HCT116 (cell line): ENCODE measurements at regions not wholly inside any gene's neighbourhood (a gene's known extent, or its start where the extent isn't known, plus 50 kb on each side); places are given as distances from the start of the nearest gene placed in this dataset.

ENCODE experiments used
- ATAC-seq: fragments of 200-7000 bp; cut with Tn5 transposase; 2 replicates; pipeline ENCODE4 v1.9.1; 2020; ENCODE audit warnings: mild to moderate bottlenecking, moderate library complexity
- BruUV-seq: library from RNA; stranded (reverse); fragments of 400-500 nt; replicated peaks from 2 replicates; lab custom pipeline; 2021; lab: Mats Ljungman, UMichigan
- CTCF ChIA-PET: fragments of 300-600 bp; sonication (Branson Sonifier 250); formaldehyde crosslinking; loops from one replicate; lab custom pipeline; 2021; ENCODE audit warnings: antibody characterized with exemption; lab: Charles Lee
- POLR2A ChIA-PET: fragments of 300-600, 350-600 bp; sonication (Branson Sonifier 250); formaldehyde crosslinking; loops from one replicate; lab custom pipeline; 2021; ENCODE audit warnings: antibody characterized with exemption; lab: Charles Lee
- RAD21 ChIA-PET, 2 experiments: fragments of 300-600 bp; sonication (Branson Sonifier 250); formaldehyde crosslinking; loops; one replicate each; lab custom pipeline; 2023; ENCODE audit warnings: low total read pairs in 2 of 2; ENCODE audit not compliant: uncharacterized antibody in 2 of 2, unreplicated experiment in 2 of 2, low non-redundant PET in 1 of 2; lab: Charles Lee
- DNase-seq: peaks from one replicate; pipeline ENCODE4 v3.0.0-alpha.2; 2010; ENCODE audit warnings: low read depth, low spot score
- H2AFZ ChIP-seq: fragments of 200-600 bp; shearing (Covaris generic), sonication (generic); 2 replicates; pipeline ENCODE4 v1.6.1; 2017; ENCODE audit warnings: low read depth, mixed run types, mixed read lengths, antibody characterized with exemption, low read length; ENCODE audit not compliant: poor library complexity, severe bottlenecking
- H3K27ac ChIP-seq: 2 replicates; pipeline ENCODE4 v1.5.1; 2012; ENCODE audit warnings: low read depth, low read length
- H3K27me3 ChIP-seq: fragments of 200-600 bp; sonication (generic); 2 replicates; pipeline ENCODE4 v1.6.1; 2016; ENCODE audit warnings: mixed run types, low read length, mixed read lengths; ENCODE audit not compliant: insufficient read depth
- H3K36me3 ChIP-seq, 2 experiments: fragments of 200-500 bp in 1 of 2; fragments of 200-600 bp in 1 of 2; sonication (Bioruptor generic) in 1 of 2; sonication (generic) in 1 of 2; 2 replicates each; pipeline versions ENCODE4 v1.5.1 to v1.6.1; 2014 to 2016; ENCODE audit warnings: low read length in 2 of 2, inconsistent platforms in 1 of 2, mixed read lengths in 1 of 2, mixed run types in 1 of 2; ENCODE audit not compliant: insufficient read depth in 2 of 2, control insufficient read depth in 1 of 2
- H3K4me1 ChIP-seq, 2 experiments: fragments of 200-600 bp in 1 of 2; sonication (generic) in 1 of 2; 2 replicates each; pipeline versions ENCODE4 v1.5.1 to v1.6.1; 2012 to 2017; ENCODE audit warnings: low read length in 2 of 2, inconsistent platforms in 1 of 2, mild to moderate bottlenecking in 1 of 2, mixed read lengths in 1 of 2, mixed run types in 1 of 2, moderate library complexity in 1 of 2; ENCODE audit not compliant: insufficient read depth in 2 of 2, control insufficient read depth in 1 of 2
- H3K4me2 ChIP-seq: fragments of 200-600 bp; sonication (generic); 2 replicates; pipeline ENCODE4 v1.6.1; 2017; ENCODE audit warnings: mixed run types, low read length, mixed read lengths
- H3K4me3 ChIP-seq, 2 experiments: fragments of 200-600 bp in 1 of 2; sonication (generic) in 1 of 2; replicated peaks in 1 of 2; 2 replicates each; pipeline ENCODE4 v1.5.1; 2011 to 2016; ENCODE audit warnings: low read length in 2 of 2, control low read depth in 1 of 2, low read depth in 1 of 2, mild to moderate bottlenecking in 1 of 2, mixed read lengths in 1 of 2, mixed run types in 1 of 2
- H3K79me2 ChIP-seq: fragments of 200-600 bp; sonication (generic); 2 replicates; pipeline ENCODE4 v1.6.1; 2017; ENCODE audit warnings: mild to moderate bottlenecking, mixed run types, low read length, moderate library complexity, mixed read lengths; ENCODE audit not compliant: insufficient read depth
- H3K9ac ChIP-seq: fragments of 200-600 bp; sonication (generic); 2 replicates; pipeline ENCODE4 v1.6.1; 2016; ENCODE audit warnings: low read length, mixed read lengths
- H3K9me2 ChIP-seq: fragments of 200-600 bp; sonication (generic), shearing (Covaris generic); 2 replicates; pipeline ENCODE4 v1.6.1; 2017; ENCODE audit warnings: mixed run types, mild to moderate bottlenecking, moderate library complexity; ENCODE audit not compliant: insufficient read depth
- H3K9me3 ChIP-seq, 2 experiments: fragments of 200-500 bp in 1 of 2; fragments of 200-600 bp in 1 of 2; sonication (Bioruptor generic) in 1 of 2; sonication (generic) in 1 of 2; 2 replicates each; pipeline ENCODE4 v1.6.1; 2014 to 2017; ENCODE audit warnings: low read length in 2 of 2, mixed read lengths in 2 of 2, inconsistent platforms in 1 of 2, low read depth in 1 of 2, mild to moderate bottlenecking in 1 of 2, mixed run types in 1 of 2, moderate library complexity in 1 of 2; ENCODE audit not compliant: control insufficient read depth in 1 of 2, insufficient read depth in 1 of 2
- H4K20me1 ChIP-seq: fragments of 200-600 bp; sonication (generic), shearing (Covaris generic); 2 replicates; pipeline ENCODE4 v1.6.1; 2017; ENCODE audit warnings: mixed run types, mild to moderate bottlenecking, moderate library complexity; ENCODE audit not compliant: insufficient read depth
- ATF3 ChIP-seq: IDR thresholded peaks from 2 replicates; pipeline ENCODE4 v1.6.1; 2012
- CEBPB ChIP-seq: IDR thresholded peaks from 2 replicates; pipeline ENCODE4 v1.6.1; 2012; ENCODE audit warnings: low read depth
- CTCF ChIP-seq, 3 experiments: fragments of 200-600 bp in 1 of 3; sonication (generic) in 1 of 3; IDR thresholded peaks in 2 of 3; conservative IDR thresholded peaks in 1 of 3; 2 replicates each; pipeline ENCODE4 v1.5.1; 2012 to 2017; ENCODE audit warnings: low read depth in 2 of 3, low read length in 2 of 3, antibody characterized with exemption in 1 of 3, borderline replicate concordance in 1 of 3, control low read depth in 1 of 3, mild to moderate bottlenecking in 1 of 3, mixed read lengths in 1 of 3, mixed run types in 1 of 3, moderate library complexity in 1 of 3; ENCODE audit not compliant: insufficient read depth in 1 of 3
- EZH2 ChIP-seq: fragments of 200-600 bp; sonication (generic); IDR thresholded peaks from 2 replicates; pipeline ENCODE4 v1.6.1; 2017; ENCODE audit warnings: antibody characterized with exemption, mixed run types
- RAD21 ChIP-seq: IDR thresholded peaks from 2 replicates; pipeline ENCODE4 v1.6.1; 2012; ENCODE audit warnings: low read depth, mild to moderate bottlenecking
- REST ChIP-seq: IDR thresholded peaks from 2 replicates; pipeline ENCODE4 v1.6.1; 2012; ENCODE audit warnings: low read depth
- ZBTB33 ChIP-seq: IDR thresholded peaks from 2 replicates; pipeline ENCODE4 v1.6.1; 2011; ENCODE audit warnings: mild to moderate bottlenecking, low read length, moderate library complexity; ENCODE audit not compliant: insufficient replicate concordance; ENCODE audit errors: extremely low read depth
- ZNF274 ChIP-seq: fragments of 200-500 bp; sonication (Bioruptor generic); IDR thresholded peaks from 2 replicates; pipeline ENCODE4 v1.6.1; 2014; ENCODE audit warnings: mild to moderate bottlenecking, low read depth, low read length, inconsistent platforms
- intact Hi-C: fragments of 100-400 bp; cut with micrococcal nuclease; formaldehyde crosslinking; loops from 2 replicates; pipeline ENCODE4 v1.10.0; 2022

- intact Hi-C loops, result loop anchor here (10.0 kb wide), 1 partner anchor 1538 kb away; no protein-coding TSS in a partner anchor
- no peak overlapping the region for H3K4me2 ChIP-seq
- TF ChIP-seq ZBTB33 (no peak), REST (no peak), ATF3 (no peak), EZH2 (no peak), CEBPB (no peak), RAD21 (no peak), CTCF (IDR thresholded peaks at IDR 0.05 in 2 of 3, conservative IDR thresholded peaks at IDR 0.05 in 1 of 3; ENCODE audit: borderline replicate concordance in 1 of 3, insufficient read depth in 1 of 3, low read depth in 2 of 3, low read length in 2 of 3) (no peak), ZNF274 (no peak)
- TF ChIP-seq, all 23 proteins: peak for 0
- Histone ChIP-seq H3K9ac (no peak overlapping the region), H3K4me1 (no peaks in the 10 kb centered on the region), H3K27me3 (no peaks in the 10 kb centered on the region), H4K20me1 (no peaks in the 10 kb centered on the region), H3K9me2 (no peaks in the 10 kb centered on the region), H3K27ac (no peak overlapping the region), H3K79me2 (no peaks in the 10 kb centered on the region), H3K4me3 (no peak overlapping the region), H3K9me3 (peaks cover 4 to 19% of the 10 kb centered on the region in 2 experiments; a peak in 2 of 4 replicates), H2AFZ (no peak overlapping the region), H3K36me3 (no peaks in the 10 kb centered on the region)
- ChIA-PET RAD21 (no interaction called here), POLR2A (no interaction called here), CTCF (no interaction called here)
- no TSS peak for BruUV-seq
- ATAC-seq (no peak), DNase-seq (no peak)
Observed at GRCh38 chr5:165502893-165503691, 1997.7 kb downstream of the MAT2B start.
